GM18951 (cell line): ENCODE measurements at regions not wholly inside any gene's neighbourhood (a gene's known extent, or its start where the extent isn't known, plus 50 kb on each side); places are given as distances from the start of the nearest gene placed in this dataset.
"Not testable (repeated sequence)": the region's sequence is repeated elsewhere in the genome, so short reads cannot be mapped to it uniquely, and the experiment has no call there.

Source experiments
- POLR2A ChIP-seq: IDR thresholded peaks from 4 replicates; pipeline ENCODE4 v1.6.1; 2011; ENCODE audit warnings: mild to moderate bottlenecking; ENCODE audit not compliant: insufficient read length, insufficient read depth; ENCODE audit errors: extremely low read depth
- in situ Hi-C: fragments of 300-500 bp; cut with MboI; formaldehyde crosslinking; loops from one replicate; pipeline ENCODE4 v1.12.0; 2022; ENCODE audit warnings: low sequenced_read_pairs, mixed read lengths, inconsistent platforms; ENCODE audit not compliant: unreplicated experiment

DNA sequence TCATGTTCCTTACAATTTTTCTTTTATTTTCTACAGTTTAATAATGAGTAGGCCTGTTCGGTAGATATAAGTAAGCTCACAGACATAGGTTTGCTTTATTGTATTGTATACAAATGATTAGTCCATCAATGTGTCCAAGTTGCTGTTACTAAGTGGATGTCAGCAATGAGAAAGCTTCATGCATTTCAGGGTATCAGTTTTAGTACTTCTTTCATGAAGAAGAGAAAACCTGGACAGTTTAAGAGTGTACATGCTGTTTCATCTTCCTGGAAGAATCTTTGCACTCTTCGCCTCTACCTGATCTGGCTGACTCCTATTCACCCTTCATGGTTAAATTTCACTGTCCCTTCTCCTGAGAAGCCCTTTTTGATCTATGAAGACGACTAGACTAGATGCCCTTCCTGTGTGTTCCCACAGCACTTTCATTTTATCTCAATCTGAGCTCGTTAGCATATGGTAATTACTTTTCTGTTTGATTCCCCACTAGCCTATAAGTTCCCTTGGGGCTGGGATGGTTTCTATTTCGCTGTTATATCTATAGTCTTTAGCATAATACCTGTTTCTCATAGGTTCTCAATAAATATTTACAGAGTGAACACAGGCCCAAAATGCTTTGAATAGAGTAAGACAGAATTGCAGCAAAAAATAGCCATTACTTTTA is 70.7 kb downstream of the CETN3 start:
- no peak for TF ChIP-seq POLR2A
- in situ Hi-C loops: no loop called here

DNA sequence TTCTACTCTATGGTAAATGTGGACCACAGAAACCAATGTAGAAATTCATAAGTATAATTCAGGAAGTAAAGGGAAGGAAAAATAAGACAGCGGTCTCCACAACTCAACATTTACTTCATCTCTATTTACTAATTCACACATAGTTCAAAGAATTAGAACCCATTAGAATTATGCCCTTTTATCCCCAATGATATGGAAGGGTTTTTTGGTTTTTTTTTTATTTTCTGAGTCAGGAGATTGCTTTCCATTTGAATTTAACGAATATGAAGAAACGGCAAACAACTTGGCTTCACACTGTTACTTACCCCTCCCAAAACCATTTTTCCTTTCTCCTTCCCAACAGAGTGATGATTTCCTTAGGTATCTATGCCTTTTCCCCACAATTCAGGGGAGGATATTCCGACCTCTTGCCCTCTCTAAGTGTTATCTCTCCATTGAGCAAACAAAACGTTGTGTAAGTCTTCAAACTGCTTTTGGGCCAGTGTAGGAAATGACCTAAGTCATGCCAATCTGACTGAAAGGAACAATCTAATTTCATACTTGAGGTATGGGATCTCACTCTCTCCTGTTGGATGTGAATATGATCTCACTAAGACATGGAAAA is 72.0 kb downstream of the CETN3 start:
- TF ChIP-seq POLR2A: no peak
- in situ Hi-C loops: no loop called here

DNA sequence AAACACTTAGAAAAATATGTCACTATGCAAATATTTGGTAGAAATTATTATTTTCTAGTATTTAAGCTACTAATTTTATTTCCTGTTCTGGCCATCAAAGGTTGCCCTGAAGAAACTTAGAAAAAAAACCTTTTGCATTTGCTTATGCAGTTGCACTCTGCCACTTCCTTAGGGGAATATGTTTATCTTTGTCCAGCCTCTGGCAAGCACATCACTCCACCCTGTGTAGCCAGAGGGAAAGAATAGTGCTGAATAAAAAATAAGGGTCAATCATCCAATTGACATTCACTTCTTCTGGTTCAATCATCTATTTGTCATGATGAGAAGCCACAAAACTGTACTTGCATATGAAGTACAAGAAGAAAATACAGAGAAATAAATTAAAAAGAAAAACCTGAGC is 72.8 kb downstream of the CETN3 start:
- no peak for TF ChIP-seq POLR2A
- in situ Hi-C loops: no loop called here

DNA sequence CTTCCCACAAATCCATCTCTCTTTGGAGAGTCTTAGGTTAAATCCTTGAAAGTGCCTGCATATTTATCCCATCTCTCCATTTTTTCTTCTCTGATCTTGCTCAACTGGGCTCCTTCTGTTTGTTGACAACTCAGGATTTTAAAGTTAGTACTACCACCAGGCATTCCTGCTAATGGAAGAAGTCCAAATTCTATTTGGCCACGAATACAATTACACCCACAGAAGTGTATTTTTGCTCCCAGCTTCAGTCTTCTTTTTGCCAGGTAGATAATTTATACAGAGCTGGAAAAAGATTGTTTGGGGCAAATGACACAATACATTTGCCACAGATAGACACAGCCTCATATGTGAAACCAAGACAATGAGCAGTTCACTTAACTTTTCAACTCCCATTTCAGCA is 74.8 kb downstream of the CETN3 start:
- in situ Hi-C loops: no loop called here
- TF ChIP-seq POLR2A: no peak

GRCh38 chr5:90329911-90330310 is 79.6 kb downstream of the CETN3 start:
- in situ Hi-C loops: no loop called here
- no peak for TF ChIP-seq POLR2A

DNA sequence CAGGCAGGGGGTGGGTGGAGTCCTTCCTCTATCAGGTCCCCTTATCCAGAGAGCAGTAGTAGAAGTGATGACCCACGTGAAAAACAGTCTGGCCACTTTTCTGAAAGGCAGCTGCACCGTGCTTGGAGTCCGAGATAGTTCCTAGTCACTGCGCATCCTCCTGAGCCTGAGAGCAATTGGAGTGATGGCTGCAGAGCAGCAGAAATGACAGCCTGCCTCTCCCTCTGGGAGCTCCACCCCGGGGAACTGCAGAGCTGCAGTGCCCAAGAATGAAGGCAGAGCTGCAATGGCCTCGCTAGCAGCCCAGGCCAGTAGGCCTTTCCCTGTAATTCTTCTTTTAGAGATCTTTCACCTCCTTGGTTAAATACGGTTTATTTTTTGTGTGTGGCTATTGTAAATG is 82.6 kb downstream of the CETN3 start:
- TF ChIP-seq POLR2A: no peak
- in situ Hi-C loops: no loop called here

- no peak for TF ChIP-seq POLR2A
- in situ Hi-C loops: no loop called here
These were observed 84.5 kb downstream of the CETN3 start for GRCh38 chr5:90325093-90325492.

DNA sequence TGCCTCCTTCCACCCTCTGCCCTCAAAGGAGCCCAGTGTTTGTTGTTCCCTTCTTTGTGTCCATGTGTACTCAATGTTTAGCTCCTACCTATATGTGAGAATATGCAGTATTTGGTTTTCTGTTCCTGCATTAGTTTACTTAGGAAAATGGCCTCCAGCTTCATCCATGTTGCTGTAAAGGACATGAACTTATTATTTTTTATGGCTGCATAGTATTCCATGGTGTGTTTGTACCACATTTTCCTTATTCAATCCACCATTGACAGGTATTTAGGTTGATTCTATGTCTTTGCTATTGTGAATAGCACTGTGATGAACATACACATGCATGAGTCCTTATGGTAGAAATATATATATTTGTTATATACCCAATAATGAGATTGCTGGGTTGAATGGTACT is 89.2 kb downstream of the CETN3 start:
- in situ Hi-C loops: not testable (repeated sequence)

GRCh38 chr5:90312027-90312426 is 97.5 kb downstream of the CETN3 start:
- in situ Hi-C loops: no loop called here
- TF ChIP-seq POLR2A: no peak

GRCh38 chr5:90311401-90311800 is 98.2 kb downstream of the CETN3 start:
- in situ Hi-C loops: no loop called here
- no peak for TF ChIP-seq POLR2A

DNA sequence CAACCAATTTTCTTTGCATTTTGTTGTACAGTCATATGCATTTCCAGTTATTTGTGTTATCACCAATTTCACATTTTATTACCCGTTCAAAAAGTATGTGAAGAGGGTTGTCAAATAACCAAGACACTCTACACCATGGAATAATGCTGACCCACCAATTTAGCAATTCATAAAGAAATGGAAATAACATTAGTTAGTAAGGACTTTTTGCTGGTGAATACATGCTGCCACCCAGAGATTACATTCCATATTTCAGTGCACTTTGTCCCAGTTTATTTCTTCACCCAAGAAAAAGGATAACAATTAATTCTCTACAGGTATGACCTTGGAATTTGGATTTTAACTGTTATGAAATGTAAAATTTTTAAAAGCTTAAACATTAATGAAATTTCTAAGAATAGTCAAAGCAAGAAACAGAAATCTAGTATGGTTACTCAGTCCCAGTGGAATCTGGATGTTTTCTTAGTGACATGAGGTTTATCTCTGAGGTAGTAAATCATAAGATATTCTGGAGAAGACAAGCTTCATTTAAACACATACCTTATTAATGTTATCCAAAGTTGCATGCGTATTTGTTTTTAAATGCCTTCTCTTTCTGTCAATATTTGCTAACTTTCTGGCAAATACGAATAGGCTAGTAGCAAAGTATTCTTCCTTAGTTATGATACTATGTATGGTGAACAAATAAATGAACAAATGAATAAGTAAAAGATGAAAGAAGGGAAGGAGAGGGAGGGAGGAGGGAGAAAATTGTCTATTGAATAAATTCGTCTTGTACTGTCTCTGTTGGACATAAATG is 100.6 kb downstream of the CETN3 start:
- in situ Hi-C loops: no loop called here
- no peak for TF ChIP-seq POLR2A

- no peak for TF ChIP-seq POLR2A
- in situ Hi-C loops: no loop called here
These were observed 101.8 kb downstream of the CETN3 start for GRCh38 chr5:90307782-90308181.

DNA sequence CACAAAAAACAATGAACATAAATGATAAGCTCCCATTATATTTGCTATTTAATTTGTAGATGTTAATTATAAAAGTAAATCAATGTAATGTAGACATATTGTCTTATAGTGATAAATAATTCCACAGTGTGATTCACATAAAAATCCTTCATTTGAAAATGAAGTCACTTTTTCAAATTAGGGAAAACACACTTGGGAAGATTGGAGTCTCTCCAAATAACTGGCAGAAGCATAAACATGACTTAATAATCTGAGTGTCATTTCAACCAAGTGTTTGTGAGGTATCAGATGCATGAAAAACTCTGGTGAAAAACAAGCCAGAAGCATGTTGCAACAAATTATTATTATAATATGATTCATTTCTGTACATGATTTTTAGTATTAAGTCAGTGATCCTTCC is 102.2 kb downstream of the CETN3 start:
- TF ChIP-seq POLR2A: no peak
- in situ Hi-C loops: no loop called here

GRCh38 chr5:90306613-90307012 is 102.9 kb downstream of the CETN3 start:
- in situ Hi-C loops: no loop called here

More at GRCh38 chr5:90306613-90307012, 102.9 kb downstream of the CETN3 start:
- no peak for TF ChIP-seq POLR2A
